Left kidney (tissue), 1 donor: ENCODE measurements at regions not wholly inside any gene's neighbourhood (a gene's known extent, or its start where the extent isn't known, plus 50 kb on each side); places are given as distances from the start of the nearest gene placed in this dataset.

Source experiments
- DNase-seq: peaks from one replicate; pipeline ENCODE4 v3.0.0-alpha.2; 2013

GRCh38 chr9:26375448-26375847 is 517.2 kb downstream of the CAAP1 start:
- DNase-seq, result no peak

GRCh38 chr9:26373616-26374015 is 519.0 kb downstream of the CAAP1 start:
- DNase-seq, result no peak

GRCh38 chr9:26371236-26371635 is 521.4 kb downstream of the CAAP1 start:
- no peak for DNase-seq

- DNase-seq, result no peak
Observed at GRCh38 chr9:26369093-26369492, 523.5 kb downstream of the CAAP1 start.

- no peak for DNase-seq
Observed at GRCh38 chr9:26368241-26368640, 524.4 kb downstream of the CAAP1 start.

GRCh38 chr9:26361010-26361409 is 531.6 kb downstream of the CAAP1 start:
- DNase-seq, result no peak

- no peak for DNase-seq
Observed at GRCh38 chr9:26358836-26359235, 533.8 kb downstream of the CAAP1 start.

GRCh38 chr9:26357803-26358344 is 534.7 kb downstream of the CAAP1 start:
- no peak for DNase-seq

- no peak for DNase-seq
Observed at GRCh38 chr9:26356491-26356890, 536.1 kb downstream of the CAAP1 start.

- no peak for DNase-seq
Observed at GRCh38 chr9:26346942-26347477, 545.6 kb downstream of the CAAP1 start.

- no peak for DNase-seq
Observed at GRCh38 chr9:26341545-26341944, 551.1 kb downstream of the CAAP1 start.

- DNase-seq, result no peak
Observed at GRCh38 chr9:26339796-26340195, 552.8 kb downstream of the CAAP1 start.

GRCh38 chr9:26335116-26335515 is 557.5 kb downstream of the CAAP1 start:
- no peak for DNase-seq

GRCh38 chr9:26334706-26335105 is 557.9 kb downstream of the CAAP1 start:
- DNase-seq, result no peak

- DNase-seq, result no peak
Observed at GRCh38 chr9:26331223-26331622, 561.4 kb downstream of the CAAP1 start.

GRCh38 chr9:26329974-26330373 is 562.6 kb downstream of the CAAP1 start:
- no peak for DNase-seq

GRCh38 chr9:26326563-26326962 is 566.0 kb downstream of the CAAP1 start:
- peak; percentile 68 for DNase-seq

GRCh38 chr9:26325444-26325829 is 567.2 kb downstream of the CAAP1 start:
- DNase-seq, result no peak

GRCh38 chr9:26324786-26325443 is 567.7 kb downstream of the CAAP1 start:
- DNase-seq, result peak; percentile 48

GRCh38 chr9:26321935-26322334 is 570.7 kb downstream of the CAAP1 start:
- no peak for DNase-seq

- DNase-seq, result no peak
Observed at GRCh38 chr9:26319859-26320258, 572.7 kb downstream of the CAAP1 start.

- no peak for DNase-seq
Observed at GRCh38 chr9:26313108-26313507, 579.5 kb downstream of the CAAP1 start.

GRCh38 chr9:26311463-26311995 is 581.1 kb downstream of the CAAP1 start:
- peak; percentile 42 for DNase-seq

GRCh38 chr9:26310294-26310693 is 582.3 kb downstream of the CAAP1 start:
- no peak for DNase-seq
